HG03196 (cell line): ENCODE measurements at regions not wholly inside any gene's neighbourhood (a gene's known extent, or its start where the extent isn't known, plus 50 kb on each side); places are given as distances from the start of the nearest gene placed in this dataset.
"Not testable (repeated sequence)": the region's sequence is repeated elsewhere in the genome, so short reads cannot be mapped to it uniquely, and the experiment has no call there.

Experiments used
- ATAC-seq: cut with Tn5 transposase; IDR thresholded peaks from one replicate; pipeline ENCODE4 v1.9.1; 2021; ENCODE audit not compliant: unreplicated experiment

DNA sequence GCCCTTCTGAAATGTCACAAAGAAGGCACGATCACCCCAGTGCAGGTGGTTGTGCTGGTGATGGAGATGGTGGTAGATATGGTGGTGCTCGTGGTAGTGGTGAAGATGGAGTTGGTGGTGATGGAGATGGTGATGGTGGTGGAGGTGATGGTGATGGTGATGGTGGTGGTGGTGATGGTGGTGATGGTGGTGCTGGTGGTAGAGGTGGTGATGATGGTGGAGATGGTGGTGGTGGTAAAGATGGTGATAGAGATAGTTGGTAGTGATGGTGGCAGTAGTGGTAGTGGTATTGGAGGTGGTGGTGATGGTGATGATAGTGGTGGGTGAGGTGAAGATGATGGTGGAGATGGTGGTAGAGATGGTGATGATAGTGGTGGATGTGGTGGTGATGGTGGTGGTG lies 88.1 kb upstream of the SALL1 start:
- ATAC-seq: no peak

DNA sequence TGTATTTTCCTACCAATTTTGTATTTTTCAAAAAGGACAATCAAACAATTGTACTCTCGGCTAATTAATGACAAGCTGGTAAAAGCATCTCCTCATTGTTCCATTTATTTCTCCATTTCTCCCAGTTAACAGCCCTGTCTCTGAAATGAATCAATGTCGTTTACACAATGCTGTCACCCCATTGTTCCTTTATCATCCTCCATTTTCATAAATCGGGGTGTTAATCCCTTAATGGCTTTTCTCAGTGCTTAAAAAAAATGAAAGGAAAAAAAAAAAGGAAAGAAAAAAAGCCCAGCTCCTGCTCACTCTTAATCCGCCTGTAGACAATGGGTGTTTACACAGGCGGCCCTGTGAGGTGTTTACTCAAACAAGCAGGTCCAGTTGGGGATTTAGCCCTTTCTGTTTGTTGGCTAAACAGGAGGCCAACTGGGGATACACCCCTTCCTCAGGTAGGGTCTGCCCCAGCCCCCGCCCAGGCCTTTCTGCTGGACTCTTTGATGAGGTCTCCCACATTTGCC lies 86.8 kb upstream of the SALL1 start:
- no peak for ATAC-seq

DNA sequence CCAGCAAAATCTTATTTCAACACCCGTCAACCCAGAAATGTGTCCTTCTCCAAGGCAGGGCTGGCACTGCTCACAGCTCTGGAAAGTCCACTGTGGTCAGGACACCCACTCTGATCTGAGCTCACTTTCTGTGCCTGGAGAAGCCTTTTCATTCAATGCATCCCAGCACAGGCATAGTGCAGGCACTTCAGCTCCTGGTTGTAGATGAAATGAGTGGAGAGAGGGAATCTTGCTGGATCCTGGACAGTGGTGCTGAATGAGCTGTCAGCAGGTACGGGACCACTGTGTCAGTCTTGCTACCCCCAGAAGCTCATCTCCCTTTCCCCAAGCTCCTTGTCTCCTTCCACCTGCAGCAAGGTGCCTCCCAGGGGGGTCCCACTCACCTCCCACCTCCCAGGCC lies 86.1 kb upstream of the SALL1 start:
- ATAC-seq: no peak

DNA sequence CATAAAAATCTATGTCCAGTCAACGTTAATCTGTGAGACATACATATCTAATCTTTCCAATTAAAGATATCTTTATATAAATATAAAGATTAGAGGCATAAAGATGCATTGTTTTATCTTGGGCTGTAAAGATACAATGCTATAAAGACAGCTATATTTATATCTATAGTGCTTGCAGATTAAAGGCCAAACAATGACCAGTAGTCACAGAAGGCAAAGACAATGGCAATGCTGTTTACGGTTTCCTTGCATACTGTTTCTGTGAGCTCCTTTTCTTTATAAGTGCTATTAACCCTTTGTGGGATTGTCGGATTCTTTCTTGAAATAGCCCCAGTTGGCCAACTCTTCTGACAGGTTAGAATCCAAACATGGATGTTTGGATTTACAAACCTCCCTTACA lies 85.5 kb upstream of the SALL1 start:
- ATAC-seq: no peak

DNA sequence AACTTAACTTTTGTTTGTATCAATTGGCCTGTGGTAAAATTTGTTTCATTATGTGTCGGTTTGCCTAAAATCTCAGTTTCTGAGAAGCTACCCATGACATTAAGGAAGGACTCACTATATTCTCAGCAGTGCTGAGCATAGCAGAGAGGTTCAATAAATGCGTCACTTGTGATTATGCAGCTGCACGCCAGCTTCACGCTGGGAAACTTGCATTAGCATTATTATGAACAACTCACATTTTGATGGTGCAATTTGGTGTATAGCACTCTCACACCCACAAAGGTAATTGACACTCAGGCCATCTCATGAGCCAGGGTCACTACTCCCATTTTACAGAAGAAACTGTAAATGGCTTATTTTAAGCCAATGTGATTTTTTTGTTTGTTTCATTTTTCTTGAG lies 80.6 kb upstream of the SALL1 start:
- no peak for ATAC-seq

DNA sequence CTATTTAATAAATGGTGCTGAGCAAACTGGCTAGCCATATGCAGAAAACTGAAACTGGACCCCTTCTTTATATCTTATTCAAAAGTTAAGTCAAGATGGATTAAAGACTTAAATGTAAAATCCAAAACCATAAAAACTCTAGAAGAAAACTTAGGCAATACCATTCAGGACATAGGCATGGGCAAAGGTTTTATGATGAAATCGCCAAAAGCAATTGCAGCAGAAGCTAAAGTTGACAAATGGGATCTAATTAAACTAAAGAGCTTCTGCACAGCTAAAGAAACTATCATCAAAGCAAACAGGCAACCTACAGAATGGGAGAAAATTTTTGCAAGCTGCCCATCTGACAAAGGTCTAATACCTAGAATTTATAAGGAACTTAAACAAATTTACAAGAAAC lies 79.0 kb upstream of the SALL1 start:
- ATAC-seq: not testable (repeated sequence)

DNA sequence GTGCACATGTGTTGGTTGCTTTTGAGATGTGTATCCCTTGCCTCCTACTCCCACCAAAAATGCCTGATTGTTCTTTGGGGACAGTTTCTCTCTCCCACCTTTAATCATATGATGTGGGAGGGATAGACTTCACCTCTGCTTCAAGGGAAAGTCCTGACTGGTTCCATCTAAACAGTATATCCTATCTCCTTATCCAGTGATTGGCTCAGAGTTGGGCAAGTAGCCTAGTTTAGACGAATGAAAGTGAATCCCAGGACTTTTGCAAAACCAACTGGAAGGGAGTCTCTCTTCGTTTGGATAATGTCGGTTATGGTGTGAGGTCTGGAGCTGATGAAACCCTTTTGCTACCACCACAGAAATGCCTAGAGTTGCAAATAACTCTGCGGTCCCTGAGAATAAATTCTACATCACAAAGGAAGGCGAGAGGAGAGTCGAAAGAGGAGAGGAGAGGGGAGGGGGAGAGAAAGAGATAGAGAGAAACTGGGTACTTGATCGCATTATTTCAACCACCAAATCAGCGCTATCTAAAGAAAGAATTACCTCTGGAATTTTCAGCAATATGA lies 77.1 kb upstream of the SALL1 start:
- ATAC-seq: no peak

DNA sequence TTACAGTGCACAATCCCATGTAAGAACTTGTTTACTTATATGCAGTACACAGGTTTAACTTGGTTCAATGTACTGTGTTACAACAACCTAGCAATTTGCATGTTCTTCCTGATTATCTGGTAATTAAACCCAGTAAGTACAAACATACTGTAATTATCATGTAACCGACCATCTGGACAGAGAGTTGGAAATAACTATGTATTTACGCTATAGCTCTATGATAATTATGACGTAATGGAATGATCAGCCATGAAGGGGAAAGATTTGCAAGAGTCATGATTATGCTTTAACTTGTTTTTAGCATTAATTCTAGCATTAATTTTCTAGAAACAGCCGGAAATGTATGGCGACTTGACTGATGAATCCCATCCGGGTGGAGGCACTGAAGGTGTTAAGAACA lies 74.8 kb upstream of the SALL1 start:
- no peak for ATAC-seq

DNA sequence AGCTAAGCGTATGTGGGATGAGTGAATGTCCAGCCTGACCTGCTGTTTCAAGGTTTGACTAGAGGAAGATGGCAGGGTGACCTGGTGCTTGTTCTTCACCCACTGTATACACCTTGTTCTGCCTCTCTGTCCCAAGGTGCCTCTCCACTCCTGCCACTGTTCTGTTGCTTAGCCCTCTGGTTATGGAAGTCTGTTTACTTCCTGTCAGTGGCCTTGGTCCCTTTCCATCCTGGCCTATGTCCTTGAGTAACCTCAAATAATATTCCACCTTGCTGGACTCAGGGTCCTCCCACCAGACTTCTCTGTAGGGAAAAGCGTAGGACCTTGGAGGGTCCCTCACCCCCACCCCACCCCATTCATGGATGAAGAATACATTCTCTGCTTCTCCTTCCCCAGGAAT lies 73.2 kb upstream of the SALL1 start:
- no peak for ATAC-seq

DNA sequence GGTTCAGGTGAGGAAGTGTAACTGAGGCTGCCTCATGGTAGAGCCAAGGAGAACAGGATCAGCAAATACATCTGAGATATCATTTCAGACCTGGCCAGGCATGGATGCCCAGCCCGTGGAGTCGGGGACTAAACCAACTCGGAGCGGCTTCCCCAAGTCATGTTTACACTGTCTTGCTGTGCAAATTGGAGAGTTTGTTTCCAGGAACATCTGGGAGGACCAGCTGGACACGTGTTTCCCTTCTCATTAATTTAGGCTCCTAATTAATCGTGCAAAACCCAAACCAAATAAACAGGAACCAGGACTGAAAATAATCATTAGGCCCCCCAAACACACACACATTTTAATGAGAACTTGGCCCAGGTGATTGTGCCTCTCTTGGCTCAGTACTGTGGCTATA lies 70.9 kb upstream of the SALL1 start:
- ATAC-seq: no peak

DNA sequence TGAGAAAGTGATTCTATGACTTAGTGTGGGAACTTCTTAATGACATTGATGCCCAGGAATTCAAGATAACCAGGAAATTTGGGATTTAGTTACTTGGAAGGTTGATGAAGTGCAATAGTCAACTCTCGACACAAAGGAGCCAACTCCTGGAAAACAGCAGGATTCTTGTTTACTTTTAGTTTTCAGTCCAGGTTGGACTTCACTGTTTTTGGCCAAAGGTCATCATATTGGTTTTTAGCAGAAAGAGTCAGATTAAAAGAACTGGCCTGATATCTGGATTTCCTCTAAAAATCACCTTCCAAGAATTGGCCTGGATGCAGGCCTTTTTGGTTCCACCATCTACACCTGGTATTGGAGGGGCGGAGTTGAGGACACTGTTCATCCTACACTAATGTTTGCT lies 60.1 kb upstream of the SALL1 start:
- ATAC-seq: no peak

DNA sequence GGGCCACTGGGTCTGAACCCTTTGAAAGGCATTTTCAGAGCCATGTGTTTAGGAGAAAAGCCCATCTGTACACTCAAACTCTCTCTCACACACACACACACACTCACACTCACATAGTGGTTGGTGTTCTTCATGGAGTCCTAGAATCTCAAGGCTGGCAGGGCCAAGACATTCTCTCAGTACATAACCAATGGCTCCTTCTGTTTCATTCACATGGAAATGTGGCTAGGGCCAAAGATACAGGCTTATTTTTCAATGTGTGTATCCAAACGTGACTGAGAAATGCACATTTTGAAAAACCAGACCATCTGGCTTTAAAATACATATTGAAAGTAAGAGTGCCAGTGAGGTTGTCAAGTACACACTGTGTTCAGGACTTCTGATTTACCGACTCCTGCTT lies 59.0 kb upstream of the SALL1 start:
- ATAC-seq: no peak

DNA sequence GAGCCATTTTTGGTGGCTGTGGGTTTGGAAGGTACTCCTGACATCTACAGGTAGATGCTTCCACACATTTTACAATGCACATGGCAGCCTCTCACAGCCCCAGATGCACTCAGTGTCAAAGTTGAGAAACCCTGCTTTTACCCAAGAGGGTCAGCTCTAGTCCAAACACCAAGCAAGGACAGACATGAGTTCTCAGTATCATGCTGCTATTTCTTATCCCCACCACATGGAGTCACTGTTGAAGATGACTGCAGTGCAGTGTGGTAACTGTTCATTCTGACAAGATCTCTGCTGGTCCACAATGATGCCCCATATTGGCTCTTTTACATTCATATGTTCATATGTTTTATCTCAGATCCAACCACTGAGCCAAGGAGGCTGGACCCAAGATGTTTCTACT lies 50.5 kb upstream of the SALL1 start:
- no peak for ATAC-seq
